ENCODE measurements at regions not wholly inside any gene's neighbourhood (a gene's known extent, or its start where the extent isn't known, plus 50 kb on each side); places are given as distances from the start of the nearest gene placed in this dataset.

DNA sequence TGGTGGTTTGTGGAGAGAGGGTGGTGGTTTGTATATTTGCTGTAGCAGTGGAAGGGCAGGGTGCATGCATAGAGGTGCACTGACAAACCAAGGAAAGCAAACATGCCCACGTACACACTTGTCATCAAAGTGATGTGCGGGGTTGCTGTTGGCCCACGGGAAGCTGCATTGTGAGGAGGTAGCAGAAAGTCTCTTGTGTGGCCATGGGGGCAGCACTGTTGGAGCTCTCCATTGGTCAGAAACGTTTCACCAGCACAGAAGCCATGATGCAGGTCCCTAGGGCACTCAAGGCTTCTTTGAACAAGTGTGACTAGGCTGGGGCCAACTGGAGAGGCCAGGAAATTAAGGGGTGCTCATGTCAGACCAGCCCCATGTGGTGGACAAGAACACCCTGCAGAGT is 174.8 kb upstream of the KLF8 start:
- Histone ChIP-seq H3K36me3 (no peaks in the 10 kb centered on the region), H3K27me3 (no peaks in the 10 kb centered on the region), H3K4me3 (no peak overlapping the region), H3K9me3 (peaks cover 0 to 9% (median 0%) of the 10 kb centered on the region in 3 donors), H3K27ac (no peak overlapping the region), H3K4me1 (no peaks in the 10 kb centered on the region)
- TF ChIP-seq EP300 (IDR thresholded peaks at IDR 0.05) (no peak), POLR2AphosphoS5 (IDR thresholded peaks at IDR 0.05) (no peak)
- TF ChIP-seq, protein P1, sequence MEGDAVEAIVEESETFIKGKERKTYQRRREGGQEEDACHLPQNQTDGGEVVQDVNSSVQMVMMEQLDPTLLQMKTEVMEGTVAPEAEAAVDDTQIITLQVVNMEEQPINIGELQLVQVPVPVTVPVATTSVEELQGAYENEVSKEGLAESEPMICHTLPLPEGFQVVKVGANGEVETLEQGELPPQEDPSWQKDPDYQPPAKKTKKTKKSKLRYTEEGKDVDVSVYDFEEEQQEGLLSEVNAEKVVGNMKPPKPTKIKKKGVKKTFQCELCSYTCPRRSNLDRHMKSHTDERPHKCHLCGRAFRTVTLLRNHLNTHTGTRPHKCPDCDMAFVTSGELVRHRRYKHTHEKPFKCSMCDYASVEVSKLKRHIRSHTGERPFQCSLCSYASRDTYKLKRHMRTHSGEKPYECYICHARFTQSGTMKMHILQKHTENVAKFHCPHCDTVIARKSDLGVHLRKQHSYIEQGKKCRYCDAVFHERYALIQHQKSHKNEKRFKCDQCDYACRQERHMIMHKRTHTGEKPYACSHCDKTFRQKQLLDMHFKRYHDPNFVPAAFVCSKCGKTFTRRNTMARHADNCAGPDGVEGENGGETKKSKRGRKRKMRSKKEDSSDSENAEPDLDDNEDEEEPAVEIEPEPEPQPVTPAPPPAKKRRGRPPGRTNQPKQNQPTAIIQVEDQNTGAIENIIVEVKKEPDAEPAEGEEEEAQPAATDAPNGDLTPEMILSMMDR (IDR thresholded peaks at IDR 0.05): no peak
- WGBS, 2 donors (ENCODE audit: low coverage in 1 of 2): 40% methylated on average over 1 of the region's 4 CpGs; no CpG with 5 or more reads in 1 of the 2 donors
- no peak for ATAC-seq

DNA sequence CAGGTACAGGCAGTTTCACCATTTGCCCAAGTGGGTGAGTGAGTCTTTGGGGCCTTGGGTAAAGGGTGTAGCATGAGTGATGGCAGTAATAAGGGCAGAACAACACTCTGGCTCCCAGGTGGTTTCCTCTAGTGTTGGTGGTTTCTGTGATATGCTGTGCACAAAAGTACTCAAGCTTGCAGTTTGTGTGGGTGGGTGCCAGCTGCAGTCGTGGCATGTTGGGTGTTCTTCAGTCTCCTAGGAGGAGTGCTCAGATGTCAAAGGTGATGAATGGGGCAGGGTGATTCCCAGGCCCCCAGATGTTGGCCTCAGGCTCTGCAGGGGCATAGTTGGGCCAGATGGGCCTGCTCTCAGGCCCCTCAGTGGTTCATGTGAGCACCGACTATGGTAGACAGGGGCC is 166.1 kb upstream of the KLF8 start:
- TF ChIP-seq POLR2A (IDR thresholded peaks at IDR 0.05) (no peak), POLR2AphosphoS5 (IDR thresholded peaks at IDR 0.05) (no peak), EP300 (IDR thresholded peaks at IDR 0.05) (no peak)
- TF ChIP-seq, protein P1 (IDR thresholded peaks at IDR 0.05): no peak
- no peaks in the 10 kb centered on the region for H3K4me1 ChIP-seq
- no peak overlapping the region for H3K4me3 ChIP-seq
- peaks cover 0 to 12% (median 0%) of the 10 kb centered on the region in 3 donors for H3K9me3 ChIP-seq
- ATAC-seq: no peak
- no peaks in the 10 kb centered on the region for H3K27me3 ChIP-seq
- WGBS, 2 donors (ENCODE audit: low coverage in 1 of 2): no CpG with 5 or more reads among the region's 2 CpGs
- H3K36me3 ChIP-seq: no peaks in the 10 kb centered on the region
- H3K27ac ChIP-seq: no peak overlapping the region

DNA sequence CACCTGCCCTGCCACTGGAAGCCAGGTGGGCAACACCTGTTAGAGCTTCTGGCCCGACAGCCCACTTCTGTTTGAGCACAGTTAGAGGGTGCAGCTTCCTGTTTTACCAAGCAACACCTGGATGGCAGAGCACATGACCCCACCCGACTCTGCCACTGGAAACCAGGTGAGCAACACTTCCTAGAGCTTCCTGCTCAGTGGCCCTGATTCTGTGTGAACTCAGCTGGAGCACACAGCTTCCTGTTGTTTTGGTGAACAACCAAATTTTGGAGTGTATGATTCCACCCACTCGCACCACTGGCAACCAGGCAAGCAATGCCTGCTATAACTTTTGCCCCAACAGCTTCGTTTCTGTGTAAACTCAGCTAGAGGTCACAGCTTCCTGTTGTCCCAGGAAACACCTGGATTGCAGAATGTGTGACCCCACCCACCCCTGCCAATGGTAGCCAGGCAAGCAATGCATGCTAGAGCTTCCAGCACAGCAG is 163.8 kb upstream of the KLF8 start:
- Histone ChIP-seq H3K27me3 (no peaks in the 10 kb centered on the region), H3K36me3 (no peaks in the 10 kb centered on the region), H3K9me3 (peaks cover 0 to 4% (median 0%) of the 10 kb centered on the region in 3 donors), H3K27ac (no peak overlapping the region), H3K4me3 (no peak overlapping the region), H3K4me1 (no peaks in the 10 kb centered on the region)
- 100% methylated on average over 1 of the region's 4 CpGs for WGBS, 2 donors (ENCODE audit: low coverage in 1 of 2)
- TF ChIP-seq POLR2AphosphoS5 (IDR thresholded peaks at IDR 0.05): no peak
- TF ChIP-seq, protein P1 (IDR thresholded peaks at IDR 0.05): no peak
- no peak for TF ChIP-seq EP300 (IDR thresholded peaks at IDR 0.05)
- TF ChIP-seq POLR2A (IDR thresholded peaks at IDR 0.05): no peak
- no peak for ATAC-seq

DNA sequence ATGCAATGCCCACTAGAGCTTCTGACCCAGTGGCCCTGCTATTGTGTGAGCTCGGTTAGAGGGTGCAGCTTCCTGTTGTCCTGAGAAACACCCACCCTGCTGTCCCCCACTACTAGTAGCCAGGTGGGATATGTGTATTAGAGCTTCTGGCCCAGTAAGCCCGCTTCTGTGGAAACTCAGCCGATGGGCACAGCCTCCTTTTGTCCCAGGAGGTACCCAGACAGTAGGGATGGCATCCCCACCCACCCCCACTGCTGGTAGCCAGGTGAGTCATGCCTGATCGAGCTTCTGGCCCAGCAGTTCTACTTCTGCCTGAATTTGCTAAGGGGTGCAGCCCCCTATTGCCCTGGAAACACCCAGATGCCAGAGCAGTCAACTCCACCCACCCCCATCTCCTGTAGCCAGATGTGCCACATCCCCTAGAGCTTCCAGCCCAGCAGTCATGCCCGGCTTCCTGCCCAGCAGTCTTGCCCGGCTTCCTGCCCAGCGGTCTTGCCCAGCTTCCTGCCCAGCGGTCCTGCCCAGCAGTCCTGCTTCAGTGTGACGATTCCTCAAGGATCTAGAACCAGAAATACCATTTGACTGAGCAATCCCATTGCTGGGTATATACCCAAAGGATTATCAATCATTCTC is 162.7 kb upstream of the KLF8 start:
- TF ChIP-seq EP300 (IDR thresholded peaks at IDR 0.05) (no peak), POLR2A (IDR thresholded peaks at IDR 0.05) (no peak), POLR2AphosphoS5 (IDR thresholded peaks at IDR 0.05) (no peak)
- TF ChIP-seq, protein P1 (IDR thresholded peaks at IDR 0.05): no peak
- ATAC-seq: no peak
- Histone ChIP-seq H3K9me3 (no peaks in the 10 kb centered on the region), H3K27ac (no peak overlapping the region), H3K36me3 (no peaks in the 10 kb centered on the region), H3K27me3 (no peaks in the 10 kb centered on the region), H3K4me1 (no peaks in the 10 kb centered on the region), H3K4me3 (no peak overlapping the region)
- no CpG with 5 or more reads among the region's 9 CpGs for WGBS, 2 donors (ENCODE audit: low coverage in 1 of 2)

DNA sequence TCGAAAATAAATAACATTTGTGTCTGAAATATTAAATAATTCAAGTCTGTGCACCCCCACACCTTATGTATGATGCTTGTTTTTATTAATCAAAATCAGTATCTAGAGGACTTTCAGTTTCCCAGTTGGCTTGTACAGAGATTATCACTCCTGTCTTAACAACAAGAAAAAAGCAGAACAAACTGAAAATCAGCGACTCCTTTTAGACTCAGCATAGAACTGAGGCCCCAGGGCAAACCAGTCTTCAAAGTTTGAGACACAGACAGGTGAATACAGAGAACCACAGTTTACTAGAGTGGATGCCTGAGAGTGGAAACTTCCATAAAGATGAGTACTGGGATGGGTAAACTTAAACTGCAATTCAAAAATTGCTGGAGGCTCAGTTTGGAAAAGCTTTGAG is 142.8 kb upstream of the KLF8 start:
- TF ChIP-seq, protein P1 (IDR thresholded peaks at IDR 0.05): no peak
- TF ChIP-seq EP300 (IDR thresholded peaks at IDR 0.05) (no peak), POLR2AphosphoS5 (IDR thresholded peaks at IDR 0.05) (no peak), POLR2A (IDR thresholded peaks at IDR 0.05) (no peak)
- ATAC-seq: no peak
- no peaks in the 10 kb centered on the region for H3K36me3 ChIP-seq
- H3K4me3 ChIP-seq: no peak overlapping the region
- H3K27ac ChIP-seq: no peak overlapping the region
- WGBS, 2 donors (ENCODE audit: low coverage in 1 of 2): 43 to 95% methylated on average over 2 of the region's 2 CpGs
- no peaks in the 10 kb centered on the region for H3K4me1 ChIP-seq
- no peaks in the 10 kb centered on the region for H3K27me3 ChIP-seq
- H3K9me3 ChIP-seq: no peaks in the 10 kb centered on the region
